IMR-90 (cell line): ENCODE measurements at regions not wholly inside any gene's neighbourhood (a gene's known extent, or its start where the extent isn't known, plus 50 kb on each side); places are given as distances from the start of the nearest gene placed in this dataset.

Experiments used
- BHLHE40 ChIP-seq: fragments of 150-350 bp; IDR thresholded peaks from 2 replicates; pipeline ENCODE4 v1.6.1; 2016; ENCODE audit warnings: mild to moderate bottlenecking, low read depth, low read length
- CEBPB ChIP-seq: IDR thresholded peaks from 2 replicates; pipeline ENCODE4 v1.6.1; 2012; ENCODE audit warnings: low read depth, low read length, improper control_type of control experiment
- CHD1 ChIP-seq: IDR thresholded peaks from 2 replicates; pipeline ENCODE4 v1.6.1; 2012; ENCODE audit warnings: low read depth, low read length, improper control_type of control experiment
- MAFK ChIP-seq: IDR thresholded peaks from 2 replicates; pipeline ENCODE4 v1.6.1; 2012; ENCODE audit warnings: low read depth, low read length, improper control_type of control experiment
- MAZ ChIP-seq: IDR thresholded peaks from 2 replicates; pipeline ENCODE4 v1.6.1; 2012; ENCODE audit warnings: low read depth, mild to moderate bottlenecking, low read length, improper control_type of control experiment, moderate library complexity, borderline replicate concordance
- MXI1 ChIP-seq: IDR thresholded peaks from 2 replicates; pipeline ENCODE4 v1.6.1; 2012; ENCODE audit warnings: low read depth, mild to moderate bottlenecking, low read length, moderate library complexity, borderline replicate concordance
- NFE2L2 ChIP-seq: fragments of 150-350 bp; IDR thresholded peaks from 2 replicates; pipeline ENCODE4 v1.6.1; 2016; ENCODE audit warnings: low read depth, mild to moderate bottlenecking, low read length
- POLR2A ChIP-seq: IDR thresholded peaks from 2 replicates; pipeline ENCODE4 v1.6.1; 2012; ENCODE audit warnings: mild to moderate bottlenecking, low read depth, low read length
- RAD21 ChIP-seq: IDR thresholded peaks from 2 replicates; pipeline ENCODE4 v1.6.1; 2012; ENCODE audit warnings: low read length, improper control_type of control experiment
- RFX5 ChIP-seq: IDR thresholded peaks from 2 replicates; pipeline ENCODE4 v1.8.0; 2012; ENCODE audit warnings: low read depth, mild to moderate bottlenecking, low read length, moderate library complexity
- SMC3 ChIP-seq: fragments of 150-350 bp; IDR thresholded peaks from 2 replicates; pipeline ENCODE4 v1.6.1; 2016; ENCODE audit warnings: low read depth, mild to moderate bottlenecking, antibody characterized with exemption, low read length, moderate library complexity
- TF ChIP-seq, protein P1 (sequence below): conservative IDR thresholded peaks from 2 replicates; pipeline ENCODE4 v1.5.1; 2012; ENCODE audit warnings: mild to moderate bottlenecking, low read depth, low read length, improper control_type of control experiment
- TF ChIP-seq, protein P2 (sequence below): fragments of 150-350 bp; IDR thresholded peaks from 2 replicates; pipeline ENCODE4 v1.6.1; 2017; ENCODE audit warnings: mild to moderate bottlenecking, antibody characterized with exemption, low read length, low read depth

DNA sequence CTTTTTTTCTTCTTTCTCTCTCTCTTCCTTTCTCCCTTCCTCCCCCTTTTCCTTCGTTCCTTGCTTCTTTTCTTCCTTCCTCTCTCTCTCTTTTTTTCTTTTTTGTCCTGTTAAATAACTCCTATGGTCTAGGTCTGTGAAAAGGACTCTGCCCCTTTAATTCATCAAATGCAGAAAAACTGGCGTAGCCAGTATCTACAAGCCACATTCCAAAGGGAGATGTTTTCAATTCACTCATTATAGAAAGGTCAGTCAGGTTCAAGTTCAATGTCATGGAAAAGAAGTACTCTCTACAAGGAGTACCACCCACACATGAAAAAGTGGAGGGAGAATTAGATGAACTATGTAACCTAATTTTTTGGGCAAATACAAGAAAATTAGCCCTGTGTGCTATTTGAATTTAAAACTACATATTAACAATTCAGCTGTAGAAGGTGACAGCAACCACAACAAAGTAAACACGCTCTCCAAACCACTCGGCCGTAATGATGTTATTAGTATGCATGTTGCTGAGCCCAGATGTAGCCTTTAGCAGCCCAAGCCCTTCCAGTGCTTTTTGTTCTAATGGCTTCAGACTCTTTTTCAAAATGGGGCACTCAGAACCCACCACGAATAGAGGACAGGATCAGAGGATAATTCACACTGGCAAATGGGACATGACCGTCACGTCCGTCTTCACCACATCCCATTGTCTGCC is 735.4 kb upstream of the FANCL start:
- TF ChIP-seq RAD21 (no peak), CHD1 (no peak), CEBPB (no peak), SMC3 (no peak), POLR2A (no peak), BHLHE40 (no peak), NFE2L2 (no peak), MAFK (no peak), MXI1 (no peak), RFX5 (no peak), MAZ (no peak)
- TF ChIP-seq, protein P1, sequence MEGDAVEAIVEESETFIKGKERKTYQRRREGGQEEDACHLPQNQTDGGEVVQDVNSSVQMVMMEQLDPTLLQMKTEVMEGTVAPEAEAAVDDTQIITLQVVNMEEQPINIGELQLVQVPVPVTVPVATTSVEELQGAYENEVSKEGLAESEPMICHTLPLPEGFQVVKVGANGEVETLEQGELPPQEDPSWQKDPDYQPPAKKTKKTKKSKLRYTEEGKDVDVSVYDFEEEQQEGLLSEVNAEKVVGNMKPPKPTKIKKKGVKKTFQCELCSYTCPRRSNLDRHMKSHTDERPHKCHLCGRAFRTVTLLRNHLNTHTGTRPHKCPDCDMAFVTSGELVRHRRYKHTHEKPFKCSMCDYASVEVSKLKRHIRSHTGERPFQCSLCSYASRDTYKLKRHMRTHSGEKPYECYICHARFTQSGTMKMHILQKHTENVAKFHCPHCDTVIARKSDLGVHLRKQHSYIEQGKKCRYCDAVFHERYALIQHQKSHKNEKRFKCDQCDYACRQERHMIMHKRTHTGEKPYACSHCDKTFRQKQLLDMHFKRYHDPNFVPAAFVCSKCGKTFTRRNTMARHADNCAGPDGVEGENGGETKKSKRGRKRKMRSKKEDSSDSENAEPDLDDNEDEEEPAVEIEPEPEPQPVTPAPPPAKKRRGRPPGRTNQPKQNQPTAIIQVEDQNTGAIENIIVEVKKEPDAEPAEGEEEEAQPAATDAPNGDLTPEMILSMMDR = no peak
- TF ChIP-seq, protein P2, sequence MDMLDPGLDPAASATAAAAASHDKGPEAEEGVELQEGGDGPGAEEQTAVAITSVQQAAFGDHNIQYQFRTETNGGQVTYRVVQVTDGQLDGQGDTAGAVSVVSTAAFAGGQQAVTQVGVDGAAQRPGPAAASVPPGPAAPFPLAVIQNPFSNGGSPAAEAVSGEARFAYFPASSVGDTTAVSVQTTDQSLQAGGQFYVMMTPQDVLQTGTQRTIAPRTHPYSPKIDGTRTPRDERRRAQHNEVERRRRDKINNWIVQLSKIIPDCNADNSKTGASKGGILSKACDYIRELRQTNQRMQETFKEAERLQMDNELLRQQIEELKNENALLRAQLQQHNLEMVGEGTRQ = no peak
